HG02852 (cell line): ENCODE measurements at regions not wholly inside any gene's neighbourhood (a gene's known extent, or its start where the extent isn't known, plus 50 kb on each side); places are given as distances from the start of the nearest gene placed in this dataset.
"Not testable (repeated sequence)": the region's sequence is repeated elsewhere in the genome, so short reads cannot be mapped to it uniquely, and the experiment has no call there.

Source experiments
- ATAC-seq: cut with Tn5 transposase; IDR thresholded peaks from one replicate; pipeline ENCODE4 v1.9.1; 2021; ENCODE audit warnings: mild to moderate bottlenecking, moderate library complexity; ENCODE audit not compliant: unreplicated experiment

GRCh38 chr1:38758820-38759219 is 100.8 kb downstream of the RRAGC start:
- no peak for ATAC-seq

GRCh38 chr1:38746941-38747600 is 112.5 kb downstream of the RRAGC start:
- no peak for ATAC-seq

- ATAC-seq = no peak
These were observed 113.1 kb downstream of the RRAGC start for GRCh38 chr1:38746402-38746935.

GRCh38 chr1:38745476-38746401 is 113.8 kb downstream of the RRAGC start:
- ATAC-seq = no peak

GRCh38 chr1:38744452-38745350 is 114.9 kb downstream of the RRAGC start:
- no peak for ATAC-seq

- no peak for ATAC-seq
These were observed 116.4 kb downstream of the RRAGC start for GRCh38 chr1:38743184-38743583.

- ATAC-seq = no peak
These were observed 118.2 kb downstream of the RRAGC start for GRCh38 chr1:38741341-38741740.

GRCh38 chr1:38740487-38740886 is 119.1 kb downstream of the RRAGC start:
- ATAC-seq = no peak

- ATAC-seq = no peak
These were observed 121.4 kb downstream of the RRAGC start for GRCh38 chr1:38738207-38738606.

- no peak for ATAC-seq
These were observed 123.2 kb downstream of the RRAGC start for GRCh38 chr1:38736399-38736798.

- ATAC-seq = no peak
These were observed 123.9 kb downstream of the RRAGC start for GRCh38 chr1:38735651-38736161.

GRCh38 chr1:38733761-38734160 is 125.8 kb downstream of the RRAGC start:
- ATAC-seq = no peak

GRCh38 chr1:38730511-38731397 is 128.8 kb downstream of the RRAGC start:
- no peak for ATAC-seq

GRCh38 chr1:38728585-38728908 is 131.0 kb downstream of the RRAGC start:
- ATAC-seq = no peak

- ATAC-seq = no peak
These were observed 131.6 kb downstream of the RRAGC start for GRCh38 chr1:38727684-38728584.

GRCh38 chr1:38725321-38725961 is 134.1 kb downstream of the RRAGC start:
- not testable (repeated sequence) for ATAC-seq

- ATAC-seq = no peak
These were observed 135.1 kb downstream of the RRAGC start for GRCh38 chr1:38724160-38725131.
